NCI-H82 (cell line): ENCODE measurements at regions not wholly inside any gene's neighbourhood (a gene's known extent, or its start where the extent isn't known, plus 50 kb on each side); places are given as distances from the start of the nearest gene placed in this dataset.

ENCODE experiments used
- DNase-seq: peaks from one replicate; lab custom pipeline; 2025; lab: John Stamatoyannopoulos, UW

GRCh38 chr11:91756829-91757480 lies 467.7 kb upstream of the FAT3 start:
- no peak for DNase-seq

DNA sequence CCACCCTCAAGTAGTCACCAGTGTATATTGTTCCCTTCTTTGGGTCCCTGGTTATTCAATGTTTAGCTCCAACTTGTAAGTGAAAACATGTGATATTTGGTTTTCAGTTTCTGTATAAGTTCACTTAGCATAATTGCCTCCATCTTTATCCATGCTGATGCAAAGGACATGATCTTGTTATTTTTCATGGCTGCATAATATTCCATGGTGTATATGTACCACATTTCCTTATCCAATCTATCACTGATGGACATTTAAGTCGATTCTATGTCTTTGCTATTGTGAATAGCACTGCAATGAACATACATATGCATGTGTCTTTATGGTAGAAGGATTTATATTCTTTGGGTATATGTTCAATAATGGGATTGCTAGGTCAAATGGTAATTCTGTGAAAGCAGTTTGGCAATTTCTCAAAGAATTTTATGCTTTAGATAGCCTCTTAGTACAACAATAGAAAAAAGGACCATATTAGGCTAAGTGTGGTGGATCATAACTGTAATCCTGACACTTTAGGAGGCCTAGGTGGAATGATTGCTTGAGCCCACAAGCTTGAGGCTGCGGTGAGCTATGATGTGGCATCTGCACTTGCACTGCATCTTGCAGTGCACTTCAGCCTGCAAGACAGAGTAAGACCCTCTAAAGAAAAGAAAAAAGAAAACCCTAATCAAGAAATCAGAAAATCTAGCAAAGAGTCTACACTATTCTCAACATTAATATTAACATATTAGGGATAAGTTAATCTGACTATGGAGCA lies 468.5 kb upstream of the FAT3 start:
- no peak for DNase-seq

DNA sequence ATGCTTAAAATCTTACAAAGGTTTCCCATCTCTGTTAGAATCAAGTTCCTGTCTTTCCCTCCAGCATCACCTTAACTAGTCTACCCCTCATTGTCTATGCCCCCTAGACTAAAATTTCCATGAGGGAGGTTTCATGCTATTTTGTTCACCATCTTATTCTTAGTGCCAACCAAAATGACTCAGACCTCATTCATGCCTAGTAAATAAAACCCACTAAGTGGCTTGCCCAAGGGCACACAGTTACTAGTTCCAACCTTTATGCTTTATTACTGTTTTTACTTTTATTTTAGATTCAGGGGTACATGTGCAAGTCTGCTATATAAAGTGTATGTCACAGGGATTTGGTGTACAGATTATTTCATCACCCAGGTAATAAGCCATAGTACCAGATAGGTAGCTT lies 469.1 kb upstream of the FAT3 start:
- no peak for DNase-seq

GRCh38 chr11:91749251-91749650 lies 475.4 kb upstream of the FAT3 start:
- DNase-seq, result no peak

DNA sequence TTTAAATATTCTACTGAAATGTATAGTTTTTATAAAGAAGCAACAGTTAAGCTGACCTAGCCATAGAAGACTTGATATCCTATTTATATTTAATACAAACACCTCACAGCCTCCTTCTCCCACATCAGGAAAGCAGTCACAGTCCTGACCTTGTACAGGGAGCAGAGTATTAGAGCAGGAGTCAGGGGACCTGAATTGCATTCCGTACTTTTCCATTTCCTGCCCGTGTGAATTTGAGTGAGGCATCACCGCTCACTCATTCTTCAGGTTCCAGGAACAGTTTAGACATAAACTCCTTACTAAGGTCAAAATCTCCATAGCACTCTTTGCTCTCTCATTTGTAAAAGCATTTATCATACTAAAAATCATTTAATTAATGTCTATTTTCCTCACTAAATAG lies 482.5 kb upstream of the FAT3 start:
- no peak for DNase-seq

GRCh38 chr11:91731051-91731450 lies 493.6 kb upstream of the FAT3 start:
- no peak for DNase-seq

DNA sequence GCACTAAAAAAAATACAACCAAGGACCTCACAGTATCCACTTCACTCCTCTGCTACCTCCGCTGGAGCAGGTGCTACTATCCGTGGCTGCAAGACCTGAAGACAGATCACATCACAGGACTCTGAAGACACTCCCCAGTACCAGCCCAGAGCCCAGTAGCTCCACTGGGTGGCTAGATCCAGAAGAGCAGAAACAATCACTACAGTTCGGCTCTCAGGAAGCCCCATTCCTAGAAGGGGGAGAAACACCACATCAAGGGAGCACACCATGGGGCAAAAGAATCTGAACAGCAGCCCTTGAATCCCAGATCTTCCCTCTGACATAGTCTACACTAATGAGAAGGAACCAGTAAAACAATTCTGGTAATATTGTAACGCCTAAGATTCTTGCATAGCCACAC lies 494.0 kb upstream of the FAT3 start:
- DNase-seq, result no peak

- DNase-seq, result no peak
Measured at GRCh38 chr11:91730057-91730456, 494.6 kb upstream of the FAT3 start.

- DNase-seq, result no peak
Measured at GRCh38 chr11:91717169-91717568, 507.4 kb upstream of the FAT3 start.

DNA sequence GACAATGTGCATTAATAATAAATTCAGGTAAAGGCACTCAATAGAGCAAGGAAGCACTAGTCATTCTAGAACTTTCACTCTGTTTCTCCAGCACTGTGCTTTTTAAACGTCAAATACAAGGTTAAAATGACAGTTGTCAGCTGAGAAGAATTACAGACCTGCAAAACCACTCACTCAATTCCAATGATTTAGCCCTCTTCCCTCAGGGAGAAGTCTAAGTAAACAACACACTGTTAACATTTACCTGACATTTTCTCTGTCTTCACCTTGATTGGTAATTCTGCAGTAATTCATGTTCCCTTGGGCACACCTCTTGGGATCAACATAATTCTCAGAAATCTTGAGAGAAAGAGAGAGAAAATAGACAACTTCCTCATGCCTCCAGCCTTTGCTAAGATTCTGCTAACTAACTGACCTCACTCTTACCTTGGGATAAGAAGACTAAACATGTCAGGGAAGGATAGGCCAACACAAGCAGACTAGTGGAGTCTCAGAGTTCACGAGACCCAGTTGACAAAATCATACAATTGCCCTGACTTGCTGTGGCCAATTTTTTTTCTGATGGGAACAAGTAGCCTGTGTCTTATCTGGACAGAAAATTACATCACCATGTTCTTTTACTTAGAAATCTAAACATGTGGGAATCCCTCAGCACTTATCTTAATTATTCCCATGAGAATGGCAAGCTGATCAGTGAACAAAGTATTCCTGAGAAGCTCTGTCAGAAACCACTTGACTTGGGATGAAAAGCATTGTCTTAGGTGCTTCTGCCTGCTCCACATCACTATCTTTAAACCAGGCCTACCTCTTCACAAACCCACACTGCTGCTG lies 516.8 kb upstream of the FAT3 start:
- DNase-seq, result no peak

DNA sequence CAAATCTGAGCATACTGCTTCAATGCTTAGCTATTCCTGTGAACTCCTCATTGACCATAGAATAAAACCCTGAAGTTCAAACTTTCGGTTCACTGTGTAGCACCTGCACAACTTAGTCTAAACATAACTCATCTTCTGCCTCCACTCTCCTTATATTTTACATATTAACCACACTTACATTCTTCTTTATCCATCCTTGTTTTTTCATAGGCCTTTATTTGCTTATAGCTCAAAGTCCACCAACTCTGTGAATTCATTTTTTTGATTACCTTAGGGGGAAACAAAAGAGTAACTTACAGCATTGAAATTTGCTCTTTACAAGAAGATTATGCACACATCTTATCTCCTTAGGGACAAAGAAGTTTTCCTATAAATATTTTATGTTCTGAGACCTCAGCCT lies 521.6 kb upstream of the FAT3 start:
- no peak for DNase-seq

DNA sequence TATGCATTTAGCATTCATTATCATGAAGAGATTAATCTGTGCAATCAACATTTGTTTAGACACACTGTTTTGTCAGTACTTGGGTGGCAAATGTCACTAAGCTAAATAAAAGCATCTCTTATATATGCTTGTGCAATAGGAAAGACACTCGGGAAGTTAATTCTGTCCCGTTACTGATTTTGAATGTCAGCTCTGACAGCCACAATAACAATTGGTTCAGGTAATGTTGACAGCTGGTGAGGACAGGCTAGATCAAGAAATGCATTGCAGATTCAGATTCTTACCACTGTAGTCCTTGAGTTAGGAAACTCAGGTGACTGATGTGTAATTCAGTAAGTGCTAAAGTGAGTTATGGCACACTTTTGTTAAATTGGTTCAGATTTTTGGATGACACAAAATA lies 523.8 kb upstream of the FAT3 start:
- peak; percentile 73 for DNase-seq

DNA sequence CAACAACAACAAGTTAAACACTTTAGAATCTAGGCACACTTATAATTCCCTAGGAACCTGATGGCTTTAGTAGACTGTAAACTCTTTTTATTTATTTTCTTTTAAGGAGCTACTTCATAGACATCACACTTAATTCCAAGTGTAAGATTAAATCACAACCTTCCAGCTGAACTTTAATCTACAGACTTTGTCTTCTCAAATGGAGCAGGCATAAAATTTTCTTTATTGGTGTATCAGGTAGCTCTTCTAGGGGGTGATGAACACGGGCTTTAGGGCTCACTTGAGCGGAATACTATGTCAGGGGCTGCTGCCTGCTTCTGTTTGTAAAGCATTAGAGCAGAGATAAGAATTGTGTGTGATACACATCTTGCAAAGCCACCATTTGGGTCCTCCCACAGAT lies 525.8 kb upstream of the FAT3 start:
- no peak for DNase-seq

- DNase-seq, result no peak
Measured at GRCh38 chr11:91694331-91694730, 530.3 kb upstream of the FAT3 start.

GRCh38 chr11:91691872-91692271 lies 532.7 kb upstream of the FAT3 start:
- DNase-seq, result no peak

GRCh38 chr11:91688672-91689071 lies 535.9 kb upstream of the FAT3 start:
- no peak for DNase-seq

- DNase-seq, result no peak
Measured at GRCh38 chr11:91686700-91687099, 537.9 kb upstream of the FAT3 start.

DNA sequence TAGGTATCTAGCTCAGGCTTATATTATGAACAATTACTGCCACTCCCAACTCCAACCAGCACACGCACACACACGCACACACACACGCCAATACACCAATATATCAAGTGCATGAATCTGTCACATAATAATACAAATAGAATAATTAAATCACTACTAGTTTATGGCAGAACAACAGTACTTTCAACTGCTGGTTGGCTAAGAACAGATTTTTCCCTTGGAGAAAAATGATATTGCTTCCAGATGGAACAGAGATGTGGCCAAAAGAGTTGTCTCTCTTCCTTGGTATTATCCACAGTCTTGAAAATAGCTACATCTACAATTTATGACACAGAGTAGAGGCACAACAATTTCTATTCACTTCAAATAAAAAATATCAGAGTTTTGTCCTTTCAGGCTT lies 538.3 kb upstream of the FAT3 start:
- no peak for DNase-seq

GRCh38 chr11:91673705-91674104 lies 550.9 kb upstream of the FAT3 start:
- no peak for DNase-seq

DNA sequence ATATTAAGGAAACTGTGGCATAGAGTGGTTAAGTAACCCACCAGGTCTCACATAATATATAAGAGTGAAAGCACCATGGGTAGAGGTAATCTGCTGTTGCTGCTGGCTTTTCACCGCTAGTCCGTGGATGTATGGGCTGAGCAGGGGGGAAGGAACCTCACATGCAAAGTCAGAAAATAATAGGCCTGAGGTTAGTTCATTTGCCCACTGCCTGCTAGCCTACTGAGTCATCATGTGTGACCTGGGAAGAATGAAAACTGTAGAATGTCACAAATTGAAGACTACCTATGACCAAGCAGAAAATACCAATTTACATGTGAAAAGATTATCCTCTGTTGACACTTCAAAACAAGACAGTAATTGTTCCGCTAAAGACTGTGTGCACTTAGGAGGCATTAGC lies 560.1 kb upstream of the FAT3 start:
- DNase-seq, result peak; percentile 21

DNA sequence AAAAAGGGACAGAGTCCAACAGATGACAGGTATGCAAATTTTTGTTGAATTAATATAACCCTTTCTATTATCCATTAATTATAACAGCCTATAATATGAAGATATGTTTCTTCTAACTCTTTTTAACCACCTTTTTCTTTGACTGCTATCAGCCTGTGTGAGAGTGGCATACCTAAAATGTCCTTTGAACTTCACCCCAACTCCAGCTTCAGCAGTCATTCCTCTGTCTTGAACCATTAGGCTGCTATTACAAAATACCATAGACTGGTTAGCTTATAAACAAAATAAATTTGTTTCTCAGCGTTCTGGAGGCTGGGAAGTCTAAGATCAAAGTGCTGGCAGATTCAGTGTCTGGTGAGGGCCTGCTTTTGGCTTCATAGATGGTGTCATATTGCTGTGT lies 564.6 kb upstream of the FAT3 start:
- DNase-seq, result no peak

- DNase-seq, result no peak
Measured at GRCh38 chr11:91654686-91655085, 569.9 kb upstream of the FAT3 start.
